C4-2B (cell line): ENCODE measurements at regions not wholly inside any gene's neighbourhood (a gene's known extent, or its start where the extent isn't known, plus 50 kb on each side); places are given as distances from the start of the nearest gene placed in this dataset.

Source experiments
- CTCF ChIP-seq: fragments of 450-650 bp; conservative IDR thresholded peaks from 2 replicates; pipeline ENCODE4 v1.5.1; 2017; ENCODE audit warnings: mild to moderate bottlenecking
- ZFX ChIP-seq: fragments of 450-650 bp; IDR thresholded peaks from 2 replicates; pipeline ENCODE4 v1.6.1; 2017

GRCh38 chr1:215001419-215002021 is 81.0 kb upstream of the KCNK2 start:
- TF ChIP-seq CTCF: no peak
- no peak for TF ChIP-seq ZFX
